Upper lobe of right lung (tissue), 1 donor: ENCODE measurements at regions not wholly inside any gene's neighbourhood (a gene's known extent, or its start where the extent isn't known, plus 50 kb on each side); places are given as distances from the start of the nearest gene placed in this dataset.

ENCODE experiments used
- ATAC-seq: fragments of 200-7000 bp; cut with Tn5 transposase; one replicate; pipeline ENCODE4 v1.9.1; 2020; ENCODE audit warnings: mild to moderate bottlenecking, moderate library complexity
- DNase-seq: peaks from one replicate; pipeline ENCODE4 v3.0.0-alpha.2; 2020
- H3K27ac ChIP-seq: fragments of 200-600 bp; one replicate; pipeline ENCODE4 v1.8.0; 2022
- H3K27me3 ChIP-seq: fragments of 200-600 bp; one replicate; pipeline ENCODE4 v1.8.0; 2022; ENCODE audit warnings: mild to moderate bottlenecking
- H3K36me3 ChIP-seq: fragments of 200-600 bp; one replicate; pipeline ENCODE4 v1.8.0; 2022
- H3K4me1 ChIP-seq: fragments of 200-600 bp; one replicate; pipeline ENCODE4 v1.8.0; 2022
- H3K4me3 ChIP-seq: fragments of 200-600 bp; one replicate; pipeline ENCODE4 v1.8.0; 2022; ENCODE audit warnings: mild to moderate bottlenecking
- H3K9me3 ChIP-seq: fragments of 200-600 bp; one replicate; pipeline ENCODE4 v1.8.0; 2022
- CTCF ChIP-seq: fragments of 200-600 bp; IDR thresholded peaks from one replicate; pipeline ENCODE4 v1.8.0; 2022; ENCODE audit warnings: antibody characterized with exemption
- intact Hi-C: fragments of 100-400 bp; cut with DNase I; formaldehyde crosslinking; loops from one replicate; pipeline ENCODE4 v1.11.0; 2022
- donor health status: DM: no; HTN: yes; CAD: no; lungs with severe emphysema.

DNA sequence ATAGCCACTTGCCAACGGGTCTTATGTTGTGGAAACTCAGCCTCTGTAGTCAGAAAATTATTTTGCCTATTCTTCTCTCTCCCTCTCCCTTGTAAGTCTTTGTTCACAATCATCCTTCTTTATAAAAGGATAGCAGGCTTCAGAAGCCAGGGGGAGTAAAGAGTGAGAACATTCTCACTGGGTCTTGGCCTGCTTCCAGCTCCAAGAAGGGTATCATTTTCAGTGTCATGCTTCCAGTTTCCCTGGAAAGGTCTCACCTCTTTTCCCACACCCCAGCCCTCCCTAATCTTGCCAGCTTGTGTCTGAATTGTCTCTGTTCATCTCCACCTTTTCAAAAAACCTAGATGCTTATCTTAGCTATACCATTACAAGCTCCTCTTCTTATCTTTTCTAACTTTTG is 346.2 kb upstream of the LRRC7 start:
- DNase-seq, result no peak
- H3K27ac ChIP-seq, result no peak overlapping the region
- no peak overlapping the region for H3K4me3 ChIP-seq
- intact Hi-C loops, result no loop called here
- H3K36me3 ChIP-seq, result no peaks in the 10 kb centered on the region
- no peak for TF ChIP-seq CTCF
- no peak for ATAC-seq
- no peaks in the 10 kb centered on the region for H3K9me3 ChIP-seq
- H3K27me3 ChIP-seq, result no peaks in the 10 kb centered on the region
- H3K4me1 ChIP-seq, result no peaks in the 10 kb centered on the region

DNA sequence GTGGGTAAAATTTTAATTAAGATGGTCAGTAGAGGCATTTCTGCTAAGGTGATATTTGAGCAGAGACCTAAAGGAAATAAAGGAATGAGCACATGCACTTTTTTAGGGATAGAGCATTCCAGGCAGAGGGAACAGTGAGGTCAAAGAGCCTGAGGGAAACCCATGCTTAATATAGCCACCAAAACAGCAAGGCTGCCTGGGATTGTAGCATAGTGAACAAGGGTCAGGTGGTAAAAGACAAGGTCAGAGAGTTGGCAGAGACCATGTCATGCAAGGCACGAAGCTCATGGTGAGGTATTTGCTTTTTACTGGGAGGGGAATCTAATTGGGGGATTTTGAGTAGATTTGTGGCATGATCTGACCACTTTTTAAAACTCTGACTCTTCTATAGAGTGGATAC is 344.6 kb upstream of the LRRC7 start:
- H3K27ac ChIP-seq, result no peak overlapping the region
- H3K36me3 ChIP-seq, result no peaks in the 10 kb centered on the region
- no peak for ATAC-seq
- H3K4me3 ChIP-seq, result no peak overlapping the region
- H3K4me1 ChIP-seq, result no peaks in the 10 kb centered on the region
- intact Hi-C loops, result no loop called here
- H3K9me3 ChIP-seq, result no peaks in the 10 kb centered on the region
- TF ChIP-seq CTCF, result no peak
- H3K27me3 ChIP-seq, result no peaks in the 10 kb centered on the region
- DNase-seq, result no peak

- Histone ChIP-seq H3K36me3 (no peaks in the 10 kb centered on the region), H3K9me3 (no peaks in the 10 kb centered on the region), H3K4me1 (no peaks in the 10 kb centered on the region), H3K27me3 (no peaks in the 10 kb centered on the region), H3K4me3 (no peak overlapping the region), H3K27ac (no peak overlapping the region)
- TF ChIP-seq CTCF, result no peak
- ATAC-seq (no peak), DNase-seq (no peak)
- intact Hi-C loops, result no loop called here
These were observed 339.2 kb upstream of the LRRC7 start for GRCh38 chr1:69228501-69228900.

DNA sequence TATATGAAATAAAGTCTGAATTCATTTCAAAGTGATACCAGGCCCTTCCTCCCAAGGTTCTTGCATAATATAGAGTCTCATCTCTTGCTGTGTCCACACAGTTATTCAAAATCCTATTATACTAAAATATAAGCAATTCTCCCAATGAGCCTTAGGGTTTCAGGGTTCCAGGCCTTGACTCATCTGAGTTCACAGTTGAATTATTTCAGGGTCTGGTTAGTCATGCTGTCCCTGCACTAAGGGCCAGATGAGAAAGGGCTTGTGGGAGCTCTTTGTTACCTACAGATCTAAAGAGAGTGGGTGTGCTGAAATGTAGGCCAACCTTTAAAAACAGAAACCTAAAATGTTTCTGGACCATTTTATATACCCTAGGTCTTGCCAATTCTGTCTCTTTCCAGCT is 337.5 kb upstream of the LRRC7 start:
- no peak overlapping the region for H3K4me3 ChIP-seq
- TF ChIP-seq CTCF, result no peak
- no peaks in the 10 kb centered on the region for H3K9me3 ChIP-seq
- no peak overlapping the region for H3K27ac ChIP-seq
- intact Hi-C loops, result no loop called here
- no peaks in the 10 kb centered on the region for H3K4me1 ChIP-seq
- ATAC-seq (no peak), DNase-seq (no peak)
- no peaks in the 10 kb centered on the region for H3K36me3 ChIP-seq
- no peaks in the 10 kb centered on the region for H3K27me3 ChIP-seq

DNA sequence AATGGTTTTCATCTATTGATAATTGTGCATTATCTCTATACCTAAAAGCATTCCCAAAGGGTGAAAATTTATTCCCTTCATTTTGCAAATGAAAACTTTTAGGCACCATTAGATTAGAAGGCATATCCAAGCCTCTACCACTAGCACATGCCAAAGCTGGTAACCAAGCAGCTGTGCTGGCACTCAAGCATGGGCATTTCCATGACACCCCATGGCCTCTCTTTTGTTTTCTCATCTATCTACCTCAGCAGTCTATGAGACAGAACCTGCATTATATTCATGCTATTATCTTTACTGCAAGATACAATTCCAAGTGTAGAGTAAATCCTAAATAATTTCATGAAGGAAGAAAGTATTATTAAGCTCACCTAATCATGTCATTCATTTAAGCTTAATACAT is 334.3 kb upstream of the LRRC7 start:
- TF ChIP-seq CTCF, result no peak
- intact Hi-C loops, result no loop called here
- Histone ChIP-seq H3K27me3 (no peaks in the 10 kb centered on the region), H3K4me3 (no peak overlapping the region), H3K27ac (no peak overlapping the region), H3K4me1 (no peaks in the 10 kb centered on the region), H3K36me3 (no peaks in the 10 kb centered on the region), H3K9me3 (no peaks in the 10 kb centered on the region)
- ATAC-seq, result no peak
- DNase-seq, result no peak

GRCh38 chr1:69244211-69244610 is 323.5 kb upstream of the LRRC7 start:
- Histone ChIP-seq H3K4me3 (no peak overlapping the region), H3K27me3 (no peaks in the 10 kb centered on the region), H3K4me1 (no peaks in the 10 kb centered on the region), H3K36me3 (no peaks in the 10 kb centered on the region), H3K9me3 (no peaks in the 10 kb centered on the region), H3K27ac (no peak overlapping the region)
- no peak for DNase-seq
- intact Hi-C loops, result no loop called here
- no peak for ATAC-seq
- no peak for TF ChIP-seq CTCF
